ENCODE measurements at regions not wholly inside any gene's neighbourhood (a gene's known extent, or its start where the extent isn't known, plus 50 kb on each side); places are given as distances from the start of the nearest gene placed in this dataset.

DNA sequence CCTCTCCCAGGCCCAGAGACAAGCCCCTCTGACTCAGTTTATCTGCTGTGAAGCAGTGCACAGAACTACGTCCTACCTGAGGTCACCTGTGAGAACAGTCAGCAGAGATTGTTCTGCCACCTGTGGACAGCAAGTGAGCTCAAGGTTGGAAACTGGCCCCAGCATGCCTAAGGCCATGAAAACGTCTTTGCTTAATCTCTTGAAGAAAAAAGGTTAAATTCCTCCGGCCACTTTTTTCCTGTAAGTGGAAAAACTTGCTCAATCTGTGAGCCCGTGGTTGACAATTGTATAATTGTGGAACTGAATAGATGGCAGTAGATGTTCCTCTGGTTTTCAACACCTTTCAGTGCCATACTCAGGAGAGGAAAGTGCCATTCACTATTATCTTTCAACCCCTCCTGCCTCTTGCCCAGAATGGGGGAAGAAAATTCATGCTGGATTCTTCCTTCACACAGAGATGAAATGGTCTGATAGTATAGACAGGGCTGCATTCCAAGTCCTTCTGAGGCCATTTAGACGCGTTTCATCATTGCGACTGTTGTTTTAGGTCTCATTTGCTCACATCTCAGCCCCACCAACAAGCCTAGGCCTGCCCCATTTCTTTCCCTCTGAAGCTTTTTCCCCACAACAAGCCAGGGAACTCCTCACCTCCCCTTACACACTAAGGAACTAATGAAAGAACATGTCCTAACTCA, 292.9 kb downstream of the FZD1 start:
- no peaks in the 10 kb centered on the region for H3K4me1 ChIP-seq (replicated peaks in 1 of 2)
- H3K27ac ChIP-seq = peak overlapping the region in 1 of 2 donors; percentile 48
- ATAC-seq (replicated peaks in 6 of 8) = peak in 1 of 8 experiments; percentile 7
- 44 to 100% (median 85%) methylated on average over 1 to 7 of the region's 7 CpGs; no CpG with 5 or more reads in 1 of the 10 experiments for WGBS, 10 experiments
- in situ Hi-C loops (cut with MboI; ENCODE audit: low pct_unique_long_range_greater_than_20kb in 2 of 9, low sequenced_read_pairs in 9 of 9, unreplicated experiment in 9 of 9) = no loop called here
- no peak overlapping the region for H3K4me3 ChIP-seq

DNA sequence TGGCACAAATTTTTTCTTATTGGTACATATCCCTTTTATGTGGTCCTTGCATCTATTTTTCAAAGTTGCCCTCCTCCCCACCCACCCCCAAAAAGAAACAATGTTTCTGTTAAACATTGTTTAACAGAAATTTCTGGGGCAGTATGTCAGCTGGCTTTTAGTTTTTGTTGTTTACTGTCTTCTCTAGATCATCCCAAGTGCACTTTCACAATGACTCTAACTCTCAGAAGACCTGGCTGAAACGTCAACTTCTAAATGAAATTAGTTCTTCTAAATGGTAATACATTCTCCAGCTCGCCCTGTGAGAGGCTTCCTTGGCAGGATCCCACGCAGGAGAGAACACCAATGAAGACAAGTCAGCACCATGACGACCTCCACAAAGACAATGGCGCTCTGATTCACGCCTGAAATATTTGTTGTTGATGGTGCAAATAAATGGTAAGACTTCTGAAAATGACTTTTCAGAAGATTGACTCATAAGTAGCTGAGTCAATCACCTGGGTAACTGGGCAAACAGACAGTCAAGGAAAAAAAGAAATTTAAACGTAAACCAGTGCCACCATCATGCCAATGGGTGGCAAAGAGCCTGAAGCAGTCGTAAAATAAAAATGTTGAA, 293.7 kb downstream of the FZD1 start:
- in situ Hi-C loops (cut with MboI; ENCODE audit: low pct_unique_long_range_greater_than_20kb in 2 of 9, low sequenced_read_pairs in 9 of 9, unreplicated experiment in 9 of 9) = no loop called here
- WGBS, 10 experiments = 15 to 87% (median 64%) methylated on average over 1 to 8 of the region's 8 CpGs
- peak in 4 of 8 experiments; percentile 38 to 92 (median 81) for ATAC-seq (replicated peaks in 6 of 8)

DNA sequence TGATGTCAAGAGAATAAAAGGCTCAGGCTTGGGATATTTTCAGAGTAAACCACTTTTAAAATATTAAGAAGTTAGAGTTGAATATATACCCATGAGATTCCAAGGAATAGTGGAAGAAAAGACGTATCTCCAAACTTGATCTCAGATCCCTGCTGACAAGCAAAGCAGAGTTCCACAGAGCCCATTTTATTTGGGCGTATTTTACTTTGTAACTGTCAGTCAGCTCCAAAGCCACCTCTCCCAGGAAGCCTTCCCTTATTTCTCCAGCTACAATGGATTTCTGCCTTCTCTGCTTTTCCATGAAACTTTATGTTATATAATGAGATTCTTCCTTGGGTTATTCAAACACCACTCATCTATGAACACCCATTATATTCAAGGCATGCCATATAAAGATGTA, 295.7 kb downstream of the FZD1 start:
- Histone ChIP-seq H3K27ac (no peak overlapping the region), H3K4me1 (replicated peaks in 1 of 2) (no peaks in the 10 kb centered on the region), H3K4me3 (no peak overlapping the region)
- ATAC-seq (replicated peaks in 6 of 8) = no peak
- in situ Hi-C loops (cut with MboI; ENCODE audit: low pct_unique_long_range_greater_than_20kb in 2 of 9, low sequenced_read_pairs in 9 of 9, unreplicated experiment in 9 of 9) = no loop called here
- WGBS, 10 experiments = 44 to 100% (median 96%) methylated on average over 1 to 2 of the region's 2 CpGs; no CpG with 5 or more reads in 1 of the 10 experiments

More for the DNA sequence above, 293.7 kb downstream of the FZD1 start:
- no peaks in the 10 kb centered on the region for H3K4me1 ChIP-seq (replicated peaks in 1 of 2)
- H3K4me3 ChIP-seq = no peak overlapping the region
- H3K27ac ChIP-seq = no peak overlapping the region

DNA sequence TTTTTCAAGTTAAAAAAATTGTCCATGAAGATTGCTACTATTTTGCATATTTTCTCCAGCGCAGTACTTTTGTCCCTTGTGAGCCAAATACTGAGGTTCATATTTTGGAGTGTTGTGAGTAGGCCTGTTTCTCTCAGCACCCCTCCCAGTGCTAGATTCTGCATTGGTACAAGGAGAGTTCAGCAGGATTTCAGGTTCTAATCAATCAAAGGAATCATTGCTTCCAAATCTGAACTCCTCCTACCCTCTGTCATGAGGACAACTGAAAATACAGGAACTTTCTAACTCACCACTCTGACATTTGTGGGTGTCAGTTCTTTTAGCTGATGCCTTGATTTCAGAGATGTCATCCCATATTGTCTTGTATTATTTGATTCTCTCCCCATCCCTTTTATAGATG, 299.9 kb downstream of the FZD1 start:
- 75 to 100% (median 100%) methylated on average over 1 of the region's 1 CpG; no CpG with 5 or more reads in 2 of the 10 experiments for WGBS, 10 experiments
- Histone ChIP-seq H3K4me1 (replicated peaks in 1 of 2) (peaks cover 22 to 23% of the 10 kb centered on the region in 2 donors), H3K4me3 (no peak overlapping the region), H3K27ac (no peak overlapping the region)
- ATAC-seq (replicated peaks in 6 of 8) = no peak
- in situ Hi-C loops (cut with MboI; ENCODE audit: low pct_unique_long_range_greater_than_20kb in 2 of 9, low sequenced_read_pairs in 9 of 9, unreplicated experiment in 9 of 9) = no loop called here

DNA sequence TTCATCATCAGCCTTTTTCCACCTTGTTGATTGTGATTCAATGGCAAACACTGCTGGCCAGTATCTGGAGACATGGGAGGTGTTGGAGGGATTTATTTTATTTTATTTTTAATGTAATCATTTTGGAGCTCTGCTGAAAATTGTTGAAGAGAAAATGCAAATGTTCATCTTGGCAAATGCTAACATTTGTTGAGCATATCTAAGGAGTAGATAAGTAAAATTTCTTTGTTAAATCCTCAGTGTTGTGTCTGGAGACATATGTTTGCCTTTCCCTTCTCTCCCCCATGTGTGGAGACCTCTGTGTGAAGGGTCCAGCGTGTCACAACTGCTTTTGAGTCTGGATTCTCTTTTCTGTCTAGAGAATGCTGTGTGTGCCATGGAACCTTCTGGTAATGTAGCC, 300.3 kb downstream of the FZD1 start:
- peaks cover 22 to 23% of the 10 kb centered on the region in 2 donors for H3K4me1 ChIP-seq (replicated peaks in 1 of 2)
- in situ Hi-C loops (cut with MboI; ENCODE audit: low pct_unique_long_range_greater_than_20kb in 2 of 9, low sequenced_read_pairs in 9 of 9, unreplicated experiment in 9 of 9) = no loop called here
- 22 to 100% (median 86%) methylated on average over 1 of the region's 1 CpG; no CpG with 5 or more reads in 4 of the 10 experiments for WGBS, 10 experiments

DNA sequence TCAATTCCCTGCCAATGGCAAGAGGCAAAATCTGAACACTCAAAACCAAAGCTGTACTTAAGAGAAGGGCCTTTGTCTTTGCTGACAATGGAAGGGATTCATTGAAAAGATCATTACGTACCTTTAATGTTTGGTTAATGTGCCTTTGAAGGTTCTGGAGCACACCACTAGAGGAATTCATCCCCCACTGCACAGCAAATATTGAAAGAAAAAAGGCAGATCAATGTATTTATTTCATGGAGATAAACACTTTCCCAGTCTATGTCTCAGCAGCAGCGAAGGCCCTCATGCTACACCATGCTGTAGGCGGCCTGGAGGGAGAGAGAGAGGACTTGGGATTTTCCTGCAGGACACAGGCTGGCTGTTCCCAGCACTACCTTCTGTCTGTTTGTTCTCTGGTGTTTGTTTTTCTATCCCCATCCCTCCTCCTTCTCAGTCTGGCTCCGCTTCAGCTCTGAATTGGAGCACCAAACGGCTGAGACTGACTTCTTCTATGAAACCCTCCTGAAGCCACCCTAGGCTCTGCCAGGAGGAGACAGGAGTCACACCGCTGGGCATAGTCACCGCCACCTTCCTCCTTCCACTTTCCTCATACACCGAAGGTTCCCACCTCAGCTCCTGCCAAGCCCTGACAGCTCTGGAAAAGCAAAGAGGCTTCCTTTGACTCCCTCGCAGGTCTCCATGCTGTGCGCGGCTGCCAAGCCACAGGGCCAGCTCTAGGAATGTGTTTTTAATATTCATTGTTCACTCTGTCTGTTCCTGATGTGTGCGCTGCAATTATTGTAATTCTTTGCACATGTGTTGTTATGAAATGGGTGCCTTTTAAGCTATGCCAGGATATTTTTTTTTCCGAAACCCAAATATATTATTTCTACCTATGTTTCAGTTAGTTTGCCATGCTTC, 301.5 kb downstream of the FZD1 start:
- Histone ChIP-seq H3K27ac (no peak overlapping the region), H3K4me1 (replicated peaks in 1 of 2) (peaks cover 22 to 23% of the 10 kb centered on the region in 2 donors), H3K4me3 (no peak overlapping the region)
- in situ Hi-C loops (cut with MboI; ENCODE audit: low pct_unique_long_range_greater_than_20kb in 2 of 9, low sequenced_read_pairs in 9 of 9, unreplicated experiment in 9 of 9) = no loop called here
- ATAC-seq (replicated peaks in 6 of 8) = peak; percentile 32 to 92 (median 66)
- 6 to 86% (median 33%) methylated on average over 1 to 11 of the region's 13 CpGs; no CpG with 5 or more reads in 1 of the 10 experiments for WGBS, 10 experiments

More for the DNA sequence above, 300.3 kb downstream of the FZD1 start:
- Histone ChIP-seq H3K27ac (no peak overlapping the region), H3K4me3 (no peak overlapping the region)
- ATAC-seq (replicated peaks in 6 of 8) = no peak

DNA sequence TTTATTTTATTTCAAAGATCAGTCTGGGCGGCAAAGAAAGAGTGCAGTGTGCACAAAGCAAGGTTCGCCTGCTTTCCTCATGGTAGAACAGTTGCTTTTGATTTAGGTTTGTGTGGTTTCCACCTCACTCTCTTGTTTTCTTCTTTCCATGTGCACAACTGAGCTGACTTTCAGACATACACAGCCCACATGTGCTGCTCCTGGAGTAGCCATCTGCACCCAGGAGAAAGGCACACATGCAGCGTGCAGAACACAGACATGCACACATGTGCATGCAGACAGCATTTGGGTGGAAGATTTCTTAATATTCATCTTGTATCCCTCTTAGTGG, 302.1 kb downstream of the FZD1 start:
- WGBS, 10 experiments = 6 to 100% (median 64%) methylated on average over 1 to 3 of the region's 3 CpGs; no CpG with 5 or more reads in 1 of the 10 experiments
- Histone ChIP-seq H3K27ac (no peak overlapping the region), H3K4me3 (no peak overlapping the region), H3K4me1 (replicated peaks in 1 of 2) (peaks cover 22 to 23% of the 10 kb centered on the region in 2 donors)
- in situ Hi-C loops (cut with MboI; ENCODE audit: low pct_unique_long_range_greater_than_20kb in 2 of 9, low sequenced_read_pairs in 9 of 9, unreplicated experiment in 9 of 9) = no loop called here
- ATAC-seq (replicated peaks in 6 of 8) = peak in 2 of 8 experiments; percentile 16 to 38

DNA sequence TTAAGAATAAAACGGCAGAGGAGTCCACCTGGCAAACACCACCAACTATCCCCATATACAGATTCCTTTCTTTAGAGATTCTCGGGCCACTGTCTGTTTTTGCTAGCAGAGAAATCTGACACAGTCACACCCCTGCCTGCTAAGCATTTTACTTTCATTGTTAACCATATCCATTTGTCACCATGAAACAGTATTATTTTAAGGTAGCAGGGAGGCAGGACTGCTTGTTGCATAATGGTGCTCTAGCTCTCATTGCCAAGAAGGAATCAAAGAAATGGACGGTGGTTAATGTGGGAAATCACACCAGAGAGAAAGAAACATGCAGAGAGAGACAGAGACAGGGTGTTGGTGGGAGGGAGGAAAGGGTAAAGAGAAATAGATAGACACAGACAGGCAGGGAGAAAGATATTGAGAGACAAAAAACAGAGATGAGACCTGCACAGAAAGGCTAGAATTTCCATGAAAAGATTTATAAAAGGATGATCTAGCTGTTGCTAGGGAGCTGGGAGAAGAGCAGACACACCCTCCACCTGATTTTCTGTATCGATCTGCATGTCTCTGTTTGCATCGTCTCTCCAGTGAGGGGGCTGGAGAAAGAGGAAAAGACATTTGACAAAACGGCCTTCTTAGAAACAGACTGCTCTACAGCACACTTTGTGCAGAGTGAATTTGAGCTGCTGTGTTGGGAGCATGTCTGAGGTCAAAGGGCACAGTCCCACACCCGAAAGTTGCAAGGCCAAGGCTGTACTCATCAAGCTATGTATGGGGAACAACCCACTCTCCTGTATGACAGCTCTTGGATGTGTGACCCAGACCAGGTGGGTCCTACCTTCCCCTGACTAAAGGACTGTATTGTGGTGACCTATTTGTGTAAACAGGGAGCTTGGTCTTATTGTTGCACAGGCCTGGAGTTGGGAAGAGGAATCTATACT, 303.1 kb downstream of the FZD1 start:
- H3K4me3 ChIP-seq = no peak overlapping the region
- H3K27ac ChIP-seq = no peak overlapping the region
- in situ Hi-C loops (cut with MboI; ENCODE audit: low pct_unique_long_range_greater_than_20kb in 2 of 9, low sequenced_read_pairs in 9 of 9, unreplicated experiment in 9 of 9) = no loop called here
- peaks cover 22 to 23% of the 10 kb centered on the region in 2 donors for H3K4me1 ChIP-seq (replicated peaks in 1 of 2)
- 10 to 58% (median 26%) methylated on average over 1 to 7 of the region's 7 CpGs for WGBS, 10 experiments
- ATAC-seq (replicated peaks in 6 of 8) = peak in 7 of 8 experiments; percentile 7 to 73 (median 54)

DNA sequence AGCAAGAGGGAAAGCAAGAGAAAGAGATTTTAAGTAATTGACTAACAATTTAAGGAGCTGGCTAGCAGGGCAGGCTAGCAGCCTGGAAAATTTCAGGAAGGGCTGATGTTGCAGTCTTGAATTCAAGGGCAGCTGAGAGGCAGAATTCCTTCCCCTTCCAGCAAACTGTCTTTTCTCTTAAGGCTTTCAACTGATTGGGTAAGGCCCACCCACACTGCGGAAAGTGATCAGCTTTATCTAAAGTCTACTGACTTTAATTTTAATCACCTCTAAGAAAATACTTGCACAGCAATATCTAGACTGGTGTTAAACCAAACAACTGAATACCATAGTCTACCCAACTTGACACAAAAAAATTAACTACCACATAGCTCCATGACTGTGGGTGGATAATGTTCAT, 303.9 kb downstream of the FZD1 start:
- ATAC-seq (replicated peaks in 6 of 8) = no peak
- no peak overlapping the region for H3K27ac ChIP-seq
- in situ Hi-C loops (cut with MboI; ENCODE audit: low pct_unique_long_range_greater_than_20kb in 2 of 9, low sequenced_read_pairs in 9 of 9, unreplicated experiment in 9 of 9) = no loop called here
- H3K4me1 ChIP-seq (replicated peaks in 1 of 2) = peaks cover 22 to 23% of the 10 kb centered on the region in 2 donors
- WGBS, 10 experiments = 83 to 100% (median 100%) methylated on average over 1 of the region's 1 CpG; no CpG with 5 or more reads in 4 of the 10 experiments
- H3K4me3 ChIP-seq = no peak overlapping the region

DNA sequence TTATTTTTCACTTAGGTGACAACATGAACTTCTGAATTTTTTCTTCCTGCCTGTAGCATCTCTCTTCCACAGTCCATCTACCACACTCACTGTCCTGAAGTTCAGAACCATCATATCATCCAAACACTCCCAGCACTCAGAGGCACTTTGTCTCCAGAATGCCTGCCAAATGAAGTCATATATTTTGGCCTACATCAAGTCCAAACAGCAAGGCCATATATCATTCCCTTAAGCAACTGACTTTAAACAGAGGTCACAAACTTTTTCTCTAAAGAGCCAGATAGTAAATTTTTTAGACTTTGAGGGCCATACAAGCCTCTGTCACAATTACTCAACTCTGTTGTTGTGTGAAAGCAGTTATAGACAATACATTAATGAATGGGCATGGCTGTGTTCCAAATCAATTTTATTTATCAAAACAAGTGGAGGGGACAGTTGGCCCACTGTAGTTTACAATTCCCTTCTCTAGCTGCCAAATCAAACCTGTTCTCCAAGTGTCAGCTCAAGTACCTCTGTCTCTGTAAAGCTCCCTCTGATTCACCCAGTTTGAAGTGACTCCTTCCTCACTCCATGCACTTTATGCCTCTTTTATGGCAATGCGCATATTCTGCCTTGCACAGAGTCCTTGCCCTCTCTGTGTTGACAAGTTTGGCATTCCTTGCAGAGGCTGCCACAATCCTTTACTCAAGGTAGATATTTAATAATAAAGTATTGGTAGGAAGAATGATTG, 305.7 kb downstream of the FZD1 start:
- Histone ChIP-seq H3K27ac (no peak overlapping the region), H3K4me3 (no peak overlapping the region), H3K4me1 (replicated peaks in 1 of 2) (peaks cover 22 to 23% of the 10 kb centered on the region in 2 donors)
- WGBS, 10 experiments = 29 to 100% (median 100%) methylated on average over 1 of the region's 1 CpG; no CpG with 5 or more reads in 6 of the 10 experiments
- in situ Hi-C loops (cut with MboI; ENCODE audit: low pct_unique_long_range_greater_than_20kb in 2 of 9, low sequenced_read_pairs in 9 of 9, unreplicated experiment in 9 of 9) = no loop called here
- ATAC-seq (replicated peaks in 6 of 8) = peak in 5 of 8 experiments; percentile 22 to 79 (median 53)

DNA sequence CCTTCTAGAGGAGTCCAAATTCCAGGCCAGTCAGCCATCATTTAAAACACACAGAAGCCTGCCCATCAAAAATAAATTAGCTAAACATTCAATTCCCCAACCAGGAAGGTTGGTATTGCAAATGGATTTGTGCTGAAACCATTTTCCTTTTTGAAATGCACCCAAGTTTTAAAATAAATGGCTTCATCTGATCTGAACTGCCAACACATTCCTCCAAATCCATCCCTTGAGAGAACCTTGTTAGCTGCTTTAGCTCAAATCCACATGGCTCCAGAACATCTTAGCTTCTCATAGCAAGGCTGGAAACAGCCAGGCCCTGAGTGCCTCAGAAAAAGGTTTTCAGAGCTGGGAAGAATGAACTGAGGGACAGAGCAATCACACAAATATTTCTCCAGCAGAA, 306.3 kb downstream of the FZD1 start:
- Histone ChIP-seq H3K4me1 (replicated peaks in 1 of 2) (peaks cover 20% of the 10 kb centered on the region in 2 donors), H3K4me3 (no peak overlapping the region), H3K27ac (no peak overlapping the region)
- in situ Hi-C loops (cut with MboI; ENCODE audit: low pct_unique_long_range_greater_than_20kb in 2 of 9, low sequenced_read_pairs in 9 of 9, unreplicated experiment in 9 of 9) = no loop called here
- ATAC-seq (replicated peaks in 6 of 8) = no peak

DNA sequence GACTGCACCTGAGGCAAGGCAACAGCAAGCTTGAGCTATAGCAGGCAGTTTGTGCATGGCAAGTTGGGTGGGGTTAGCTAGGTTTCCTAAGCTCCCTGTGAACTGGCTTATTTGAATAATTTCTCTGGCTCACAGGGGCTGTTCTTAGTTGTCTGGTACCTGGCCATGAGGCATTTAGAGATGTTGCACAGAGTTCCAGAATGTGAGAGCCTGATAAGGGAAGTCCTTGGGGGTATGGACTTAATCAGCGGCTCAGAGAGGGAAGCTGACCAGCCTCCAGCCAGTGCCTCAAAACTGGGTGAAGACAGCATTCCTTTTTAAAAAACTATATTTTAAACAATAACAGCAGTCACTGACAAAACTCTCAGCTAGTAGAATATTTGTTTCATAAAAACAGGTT, 307.4 kb downstream of the FZD1 start:
- Histone ChIP-seq H3K27ac (no peak overlapping the region), H3K4me3 (no peak overlapping the region), H3K4me1 (replicated peaks in 1 of 2) (peaks cover 10% of the 10 kb centered on the region in 2 donors)
- in situ Hi-C loops (cut with MboI; ENCODE audit: low pct_unique_long_range_greater_than_20kb in 2 of 9, low sequenced_read_pairs in 9 of 9, unreplicated experiment in 9 of 9) = no loop called here
- 80 to 100% (median 100%) methylated on average over 1 of the region's 1 CpG; no CpG with 5 or more reads in 5 of the 10 experiments for WGBS, 10 experiments
- ATAC-seq (replicated peaks in 6 of 8) = peak in 3 of 8 experiments; percentile 12 to 44 (median 41)
